ENCODE measurements at regions not wholly inside any gene's neighbourhood (a gene's known extent, or its start where the extent isn't known, plus 50 kb on each side); places are given as distances from the start of the nearest gene placed in this dataset.
"Not testable (repeated sequence)": the region's sequence is repeated elsewhere in the genome, so short reads cannot be mapped to it uniquely, and the experiment has no call there.

DNA sequence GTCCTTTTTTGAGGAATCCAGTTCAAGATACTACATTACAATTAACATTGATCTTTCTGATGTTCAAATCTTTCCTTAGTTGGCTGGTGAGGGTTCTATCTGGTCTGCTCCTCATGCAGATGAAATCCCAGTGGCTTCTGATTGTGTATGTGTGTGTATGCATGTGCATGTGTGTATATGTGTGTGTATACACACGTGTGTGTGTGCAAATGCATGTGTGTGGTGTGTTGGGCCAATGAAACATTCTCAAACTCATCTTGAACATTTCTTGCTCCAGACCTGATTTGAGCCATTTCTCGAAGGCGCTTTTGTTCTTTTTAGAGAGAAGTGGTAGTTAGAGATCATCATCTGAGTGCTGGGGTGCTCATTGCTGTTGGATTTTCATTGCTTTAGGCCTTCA lies 113.9 kb downstream of the GLRX3 start:
- H3K27ac Mint-ChIP-seq: no peak overlapping the region
- peaks cover 18% of the 10 kb centered on the region for H3K27me3 Mint-ChIP-seq
- CTCF ChIA-PET: no interaction called here
- H3K36me3 Mint-ChIP-seq: no peaks in the 10 kb centered on the region
- peaks cover 3% of the 10 kb centered on the region for H3K9me3 Mint-ChIP-seq
- no peak for DNase-seq
- H3K4me1 Mint-ChIP-seq: no peaks in the 10 kb centered on the region
- no peak overlapping the region for H3K4me3 Mint-ChIP-seq

DNA sequence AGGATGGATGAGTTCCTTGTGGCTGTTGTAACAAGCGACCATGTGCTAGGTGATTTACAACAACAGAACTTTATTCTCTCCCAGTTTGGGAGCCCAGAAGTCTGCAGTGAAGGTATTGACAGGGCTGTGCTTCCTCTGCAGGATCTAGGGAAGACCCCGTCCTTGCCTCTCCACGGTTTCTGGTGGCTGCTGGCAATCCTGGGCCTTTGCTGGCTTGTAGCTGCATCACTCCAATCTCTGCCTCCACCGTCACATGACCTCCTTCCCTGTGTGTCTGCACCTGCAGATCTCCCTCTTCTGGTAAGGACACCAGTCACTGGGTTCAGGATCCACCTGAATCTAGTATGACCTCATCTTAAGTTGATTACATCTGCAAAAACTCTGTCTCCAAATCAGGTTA lies 115.6 kb downstream of the GLRX3 start:
- CTCF ChIA-PET: no interaction called here
- H3K27me3 Mint-ChIP-seq: peaks cover 5% of the 10 kb centered on the region
- no peak overlapping the region for H3K27ac Mint-ChIP-seq
- no peak overlapping the region for H3K4me3 Mint-ChIP-seq
- DNase-seq: no peak
- no peaks in the 10 kb centered on the region for H3K9me3 Mint-ChIP-seq
- no peaks in the 10 kb centered on the region for H3K36me3 Mint-ChIP-seq
- H3K4me1 Mint-ChIP-seq: no peaks in the 10 kb centered on the region

DNA sequence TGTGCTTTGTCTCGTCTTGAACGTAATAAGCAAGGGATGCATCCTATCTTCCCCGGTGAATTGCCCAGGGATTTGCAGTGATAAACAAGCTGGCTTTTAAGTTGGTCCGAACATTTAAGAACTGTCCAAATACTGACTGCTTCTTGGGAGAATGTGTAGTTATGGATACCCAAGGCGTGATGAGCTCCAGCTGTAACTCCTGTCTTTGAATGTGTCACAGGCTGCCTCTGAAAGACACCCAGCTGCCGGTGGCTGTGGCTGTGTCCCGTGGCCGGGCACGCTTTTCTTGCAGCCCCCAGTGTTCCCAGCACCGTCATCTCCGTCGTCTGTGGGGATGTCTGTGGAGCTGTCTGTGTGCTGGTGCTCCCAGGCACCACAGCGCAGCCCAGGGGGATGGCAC lies 118.1 kb downstream of the GLRX3 start:
- no peak overlapping the region for H3K27ac Mint-ChIP-seq
- H3K36me3 Mint-ChIP-seq: no peaks in the 10 kb centered on the region
- peaks cover 5% of the 10 kb centered on the region for H3K27me3 Mint-ChIP-seq
- no peak for DNase-seq
- CTCF ChIA-PET: no interaction called here
- no peaks in the 10 kb centered on the region for H3K9me3 Mint-ChIP-seq
- H3K4me1 Mint-ChIP-seq: no peaks in the 10 kb centered on the region
- H3K4me3 Mint-ChIP-seq: no peak overlapping the region

DNA sequence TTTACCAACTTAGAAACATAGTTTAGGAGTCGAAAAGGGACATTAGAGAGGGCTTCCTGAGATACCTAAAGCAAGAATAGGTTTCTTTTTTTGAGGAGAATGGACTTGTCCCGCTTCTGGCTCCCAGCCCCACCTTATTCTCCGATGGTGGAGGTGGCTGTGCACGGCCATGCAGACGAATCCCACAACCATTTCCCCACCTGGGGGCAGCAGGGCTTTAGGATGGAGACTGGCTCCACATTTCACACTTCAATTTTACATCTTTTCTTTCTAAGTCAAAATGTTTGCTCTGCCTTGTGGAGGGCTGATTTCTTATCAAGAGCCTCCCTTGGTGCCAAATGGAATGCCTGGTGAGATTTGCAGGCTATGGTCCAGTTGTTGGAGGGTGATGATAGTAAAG lies 118.5 kb downstream of the GLRX3 start:
- CTCF ChIA-PET: no interaction called here
- DNase-seq: peak; percentile 58
- Mint-ChIP-seq H3K9me3 (no peaks in the 10 kb centered on the region), H3K4me1 (no peaks in the 10 kb centered on the region), H3K27me3 (peaks cover 5% of the 10 kb centered on the region), H3K36me3 (no peaks in the 10 kb centered on the region), H3K27ac (no peak overlapping the region), H3K4me3 (no peak overlapping the region)

DNA sequence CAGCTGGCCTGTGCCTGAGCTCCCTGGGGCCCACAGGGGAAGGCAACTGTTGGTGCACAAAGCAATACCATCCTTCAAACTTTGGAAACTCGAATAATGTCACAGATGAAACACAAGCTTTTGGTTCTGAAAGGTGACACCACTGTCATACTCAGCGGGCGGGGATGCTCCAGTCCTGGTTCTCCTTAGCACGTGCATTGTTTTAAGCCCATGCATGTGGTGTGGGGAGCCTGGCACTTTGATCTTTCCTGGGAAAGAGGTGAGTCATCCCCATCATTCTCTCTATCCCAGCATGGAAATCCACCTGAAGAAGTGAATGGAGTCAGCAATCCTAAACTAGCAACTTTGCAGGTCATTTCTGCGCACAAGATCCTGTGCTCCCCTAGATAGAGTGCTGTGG lies 119.6 kb downstream of the GLRX3 start:
- no peaks in the 10 kb centered on the region for H3K4me1 Mint-ChIP-seq
- no peak for DNase-seq
- no peak overlapping the region for H3K27ac Mint-ChIP-seq
- CTCF ChIA-PET: no interaction called here
- no peaks in the 10 kb centered on the region for H3K36me3 Mint-ChIP-seq
- peaks cover 5% of the 10 kb centered on the region for H3K27me3 Mint-ChIP-seq
- no peak overlapping the region for H3K4me3 Mint-ChIP-seq
- H3K9me3 Mint-ChIP-seq: no peaks in the 10 kb centered on the region

DNA sequence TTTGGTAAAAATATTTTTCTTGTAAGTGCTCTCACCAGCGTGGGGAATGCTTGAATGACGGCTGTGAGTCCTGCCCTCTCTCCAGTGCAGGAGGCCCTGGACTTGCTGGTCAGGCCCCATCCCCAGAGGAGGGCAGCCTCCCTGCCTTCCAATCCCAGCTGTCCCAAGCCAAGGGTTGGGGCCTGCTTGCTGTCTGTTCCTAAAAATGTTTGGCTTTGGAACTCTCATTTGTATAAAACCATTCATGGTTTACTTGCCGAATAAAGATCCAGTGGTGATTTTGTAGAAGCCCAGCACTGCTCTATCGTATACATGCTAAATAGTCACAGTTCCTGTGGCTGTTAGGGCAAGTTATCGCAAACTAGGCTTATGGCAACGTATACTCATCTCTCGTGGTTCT lies 121.7 kb downstream of the GLRX3 start:
- no peak for DNase-seq
- H3K27me3 Mint-ChIP-seq: peaks cover 5% of the 10 kb centered on the region
- H3K4me3 Mint-ChIP-seq: no peak overlapping the region
- no peaks in the 10 kb centered on the region for H3K4me1 Mint-ChIP-seq
- no peak overlapping the region for H3K27ac Mint-ChIP-seq
- H3K36me3 Mint-ChIP-seq: no peaks in the 10 kb centered on the region
- CTCF ChIA-PET: no interaction called here
- H3K9me3 Mint-ChIP-seq: no peaks in the 10 kb centered on the region

DNA sequence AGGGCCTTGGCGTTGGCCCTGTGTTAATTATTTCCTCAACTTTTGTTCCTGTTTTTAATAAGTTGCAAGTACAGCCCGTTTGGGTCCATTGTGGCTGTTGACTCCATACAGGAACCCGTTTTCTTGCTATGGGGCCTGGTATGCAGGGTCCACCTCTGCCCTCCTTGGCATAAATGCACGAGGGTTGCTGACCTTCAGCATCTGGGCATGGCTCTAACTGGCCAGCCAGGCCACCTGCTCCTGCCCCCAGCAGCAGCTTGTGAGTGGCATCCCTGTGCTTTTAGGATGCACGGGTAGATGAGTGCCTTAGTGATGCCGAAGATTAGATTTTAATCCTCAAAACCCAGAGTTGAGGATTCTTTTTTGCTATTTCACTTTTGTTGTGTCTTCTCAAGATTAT lies 123.2 kb downstream of the GLRX3 start:
- DNase-seq: no peak
- CTCF ChIA-PET: no interaction called here
- no peak overlapping the region for H3K27ac Mint-ChIP-seq
- H3K4me1 Mint-ChIP-seq: no peaks in the 10 kb centered on the region
- no peak overlapping the region for H3K4me3 Mint-ChIP-seq
- H3K36me3 Mint-ChIP-seq: no peaks in the 10 kb centered on the region
- H3K9me3 Mint-ChIP-seq: peaks cover 3% of the 10 kb centered on the region
- H3K27me3 Mint-ChIP-seq: peaks cover 4% of the 10 kb centered on the region

DNA sequence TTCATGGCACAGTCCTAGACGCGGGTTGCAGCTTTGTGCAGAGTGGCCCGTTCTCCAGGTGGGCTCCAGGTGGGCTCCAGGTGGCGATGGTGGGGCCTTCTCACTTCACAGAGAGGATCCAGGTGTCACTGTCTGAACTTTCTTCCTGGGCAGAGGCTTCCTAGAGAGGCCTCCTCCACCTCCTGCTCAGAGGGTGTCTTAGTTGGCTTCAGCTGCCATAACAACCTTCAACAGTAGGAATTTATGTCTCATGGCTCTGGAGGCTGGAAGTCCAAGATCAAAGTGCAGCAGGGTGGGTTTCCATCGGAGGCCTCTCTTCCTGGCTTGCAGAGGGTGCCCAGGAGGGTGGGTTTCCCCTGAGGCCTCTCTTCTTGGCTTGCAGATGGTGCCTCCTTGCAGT lies 125.1 kb downstream of the GLRX3 start:
- Mint-ChIP-seq H3K4me1 (no peaks in the 10 kb centered on the region), H3K27me3 (no peaks in the 10 kb centered on the region), H3K27ac (no peak overlapping the region), H3K36me3 (no peaks in the 10 kb centered on the region), H3K4me3 (no peak overlapping the region), H3K9me3 (peaks cover 9% of the 10 kb centered on the region)
- DNase-seq: no peak
- CTCF ChIA-PET: no interaction called here

DNA sequence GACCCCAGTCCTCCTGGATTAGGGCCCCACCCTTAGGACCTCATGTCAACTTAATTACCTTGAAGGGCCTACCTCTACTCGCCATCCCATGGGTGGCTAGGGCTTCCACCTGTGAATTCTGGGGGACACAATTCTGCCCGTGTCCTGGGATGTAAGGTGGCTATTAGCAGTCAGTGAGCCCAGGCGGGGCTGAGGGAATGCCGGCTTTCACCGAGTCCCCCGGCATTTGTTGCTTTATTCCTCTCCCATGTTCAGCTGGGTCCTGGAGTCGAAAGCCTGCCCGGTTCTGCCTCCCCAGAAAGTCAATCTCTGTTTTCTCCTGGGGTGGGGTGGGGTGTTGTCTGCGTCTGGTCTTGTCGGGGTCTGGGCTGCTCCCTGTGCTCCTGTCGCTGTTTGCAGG lies 125.6 kb downstream of the GLRX3 start:
- H3K36me3 Mint-ChIP-seq: no peaks in the 10 kb centered on the region
- H3K4me1 Mint-ChIP-seq: no peaks in the 10 kb centered on the region
- CTCF ChIA-PET: no interaction called here
- no peak for DNase-seq
- H3K27me3 Mint-ChIP-seq: no peaks in the 10 kb centered on the region
- no peak overlapping the region for H3K27ac Mint-ChIP-seq
- peaks cover 9% of the 10 kb centered on the region for H3K9me3 Mint-ChIP-seq
- H3K4me3 Mint-ChIP-seq: no peak overlapping the region

DNA sequence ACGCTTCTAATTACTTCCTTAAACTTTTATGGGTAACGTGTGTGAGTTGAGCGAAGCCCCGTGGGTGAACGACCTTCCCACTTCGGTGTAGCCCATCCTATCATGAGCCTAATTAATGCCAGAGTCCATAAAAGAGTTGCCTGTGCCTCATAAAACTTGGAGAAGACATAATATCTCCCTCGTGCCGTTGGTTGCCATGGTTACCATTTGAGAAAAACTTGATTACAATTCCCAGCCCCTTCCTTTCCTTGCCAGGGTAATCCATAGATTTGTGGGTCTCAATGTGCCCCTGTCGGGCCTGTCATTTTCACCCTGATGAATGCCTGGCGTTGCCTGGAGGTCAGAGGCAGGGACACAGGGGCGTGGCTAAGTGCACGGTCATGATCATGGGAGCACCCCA lies 127.1 kb downstream of the GLRX3 start:
- no peak overlapping the region for H3K27ac Mint-ChIP-seq

DNA sequence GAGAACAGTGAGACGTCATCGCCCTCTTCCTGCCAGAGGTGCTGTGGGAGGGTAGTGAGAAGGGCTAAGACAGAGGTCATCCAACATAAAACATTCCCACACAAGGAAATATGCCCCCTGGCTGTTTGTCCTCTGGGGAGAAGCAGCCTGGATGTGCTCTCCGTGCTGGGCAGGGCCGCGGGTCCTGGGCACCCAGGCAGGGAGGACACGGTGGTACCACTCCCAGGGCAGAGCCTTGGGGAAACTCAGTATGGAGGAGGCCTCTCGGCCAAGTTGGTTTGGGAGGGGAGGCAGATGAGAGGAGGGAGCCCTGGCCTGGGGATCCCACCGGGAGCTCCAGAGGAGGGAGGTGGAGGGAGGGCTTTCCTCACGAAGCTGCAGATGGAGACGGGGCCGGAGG lies 129.4 kb downstream of the GLRX3 start:
- H3K9me3 Mint-ChIP-seq: peaks cover 14% of the 10 kb centered on the region
- H3K4me1 Mint-ChIP-seq: no peaks in the 10 kb centered on the region
- H3K36me3 Mint-ChIP-seq: no peaks in the 10 kb centered on the region
- CTCF ChIA-PET: no interaction called here
- no peak for DNase-seq
- H3K27ac Mint-ChIP-seq: no peak overlapping the region
- peaks cover 3% of the 10 kb centered on the region for H3K27me3 Mint-ChIP-seq
- no peak overlapping the region for H3K4me3 Mint-ChIP-seq

More for the DNA sequence above, 127.1 kb downstream of the GLRX3 start:
- CTCF ChIA-PET: no interaction called here
- H3K9me3 Mint-ChIP-seq: peaks cover 11% of the 10 kb centered on the region
- H3K36me3 Mint-ChIP-seq: no peaks in the 10 kb centered on the region
- no peaks in the 10 kb centered on the region for H3K4me1 Mint-ChIP-seq
- DNase-seq: no peak
- H3K4me3 Mint-ChIP-seq: no peak overlapping the region
- peaks cover 3% of the 10 kb centered on the region for H3K27me3 Mint-ChIP-seq

DNA sequence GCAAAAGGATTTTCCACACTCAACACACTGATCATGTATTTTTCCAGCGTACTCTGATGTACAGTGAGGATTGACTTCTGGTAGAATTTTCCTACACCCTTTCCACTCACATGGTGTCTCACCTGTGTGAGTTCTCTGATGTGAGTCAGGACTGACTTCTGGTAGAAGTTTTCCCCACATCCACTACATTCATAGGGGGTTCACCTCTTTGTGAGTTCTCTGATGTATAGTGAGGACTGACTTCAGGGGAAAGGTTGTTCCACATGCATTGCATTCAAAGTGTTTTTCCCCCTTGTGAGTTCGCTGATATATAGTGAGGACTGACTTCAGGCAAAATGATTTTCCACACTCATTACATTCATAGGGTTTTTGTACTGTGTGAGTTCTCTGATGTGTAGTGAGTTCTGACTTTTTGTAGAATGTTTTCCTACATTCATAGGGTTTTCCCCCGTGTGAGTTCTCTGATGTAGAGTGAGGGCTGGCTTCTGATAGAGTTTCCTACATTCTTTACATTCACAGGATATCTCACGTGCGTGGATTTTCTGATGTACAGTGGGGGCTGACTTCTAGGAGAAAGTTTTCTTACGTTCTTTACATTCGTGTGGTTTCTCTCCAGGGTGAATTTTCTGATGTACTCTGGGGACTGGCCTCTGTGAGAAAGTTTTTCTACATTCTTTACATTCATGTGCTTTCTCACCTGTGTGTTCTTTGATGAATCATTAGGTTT lies 146.5 kb downstream of the GLRX3 start:
- DNase-seq: no peak
- Mint-ChIP-seq H3K4me1 (no peaks in the 10 kb centered on the region), H3K4me3 (no peak overlapping the region), H3K9me3 (peaks cover 75% of the 10 kb centered on the region), H3K36me3 (peaks cover 4% of the 10 kb centered on the region), H3K27me3 (no peaks in the 10 kb centered on the region), H3K27ac (no peak overlapping the region)
- CTCF ChIA-PET: no interaction called here

DNA sequence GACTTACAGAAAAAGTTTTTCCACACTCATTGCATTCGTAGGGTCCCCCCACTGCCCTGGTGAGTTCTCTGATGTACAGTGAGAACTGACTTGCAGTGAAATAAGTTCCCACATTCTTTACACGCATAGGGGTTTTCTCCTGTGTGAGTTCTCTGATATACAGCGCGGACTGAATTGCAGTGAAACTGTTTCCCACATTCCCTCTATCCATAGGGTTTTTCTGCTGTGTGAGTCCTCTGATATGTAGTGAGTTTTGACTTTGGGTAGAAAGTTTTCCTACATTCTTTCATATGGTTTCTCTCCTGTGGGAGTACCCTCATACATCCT lies 147.0 kb downstream of the GLRX3 start:
- H3K27ac Mint-ChIP-seq: no peak overlapping the region
- H3K4me3 Mint-ChIP-seq: no peak overlapping the region
- H3K36me3 Mint-ChIP-seq: peaks cover 4% of the 10 kb centered on the region
- DNase-seq: no peak
- CTCF ChIA-PET: no interaction called here
- H3K27me3 Mint-ChIP-seq: no peaks in the 10 kb centered on the region
- peaks cover 74% of the 10 kb centered on the region for H3K9me3 Mint-ChIP-seq
- no peaks in the 10 kb centered on the region for H3K4me1 Mint-ChIP-seq

DNA sequence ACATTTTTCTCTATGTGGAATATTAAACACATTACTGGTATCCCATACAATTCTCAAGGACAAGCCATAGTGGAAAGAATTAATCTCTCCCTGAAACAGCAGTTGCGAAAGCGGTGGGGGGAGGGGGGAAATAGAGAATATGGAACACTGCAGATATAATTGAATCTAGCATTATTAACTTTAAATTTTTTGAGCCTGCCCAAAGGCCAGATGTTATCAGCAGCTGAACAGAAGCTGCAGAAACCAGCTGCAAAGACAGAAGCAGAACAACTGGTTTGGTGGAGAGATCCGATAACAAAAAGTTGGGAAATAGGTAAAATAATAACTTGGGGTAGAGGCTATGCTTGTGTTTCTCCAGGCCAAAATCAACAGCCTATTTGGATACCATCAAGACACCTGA lies 159.6 kb downstream of the GLRX3 start:
- H3K9me3 Mint-ChIP-seq: peaks cover 57% of the 10 kb centered on the region
- H3K36me3 Mint-ChIP-seq, DNase-seq, H3K27me3 Mint-ChIP-seq, H3K4me1 Mint-ChIP-seq, H3K4me3 Mint-ChIP-seq, H3K27ac Mint-ChIP-seq, CTCF ChIA-PET: not testable (repeated sequence)

DNA sequence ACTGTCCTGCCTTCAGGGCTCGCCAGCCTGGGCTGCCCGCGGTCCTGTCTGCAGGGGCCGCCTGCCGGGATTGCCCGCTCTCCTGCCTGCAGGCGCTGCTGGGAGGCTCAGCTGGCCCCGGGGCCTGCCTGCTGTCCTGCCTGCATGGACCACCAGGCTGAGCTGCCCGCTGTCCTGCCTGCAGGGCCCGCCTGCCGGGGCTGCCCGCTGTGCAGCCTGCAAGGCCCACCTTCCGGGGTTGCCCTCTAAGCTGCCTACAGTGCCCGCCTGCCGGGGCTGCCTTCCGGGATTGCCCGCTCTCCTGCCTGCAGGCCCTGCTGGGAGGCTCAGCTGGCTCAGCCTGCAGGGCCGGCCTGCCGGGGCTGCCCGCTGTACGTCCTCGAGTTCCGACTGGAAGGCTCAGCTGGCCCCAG lies 164.4 kb downstream of the GLRX3 start:
- DNase-seq: no peak
- peak overlapping the region; percentile 60 for H3K4me3 Mint-ChIP-seq
- CTCF ChIA-PET: no interaction called here
- peaks cover 5% of the 10 kb centered on the region for H3K36me3 Mint-ChIP-seq
- H3K9me3 Mint-ChIP-seq: peaks cover 48% of the 10 kb centered on the region
- H3K4me1 Mint-ChIP-seq: peaks cover 8% of the 10 kb centered on the region
- peak overlapping the region; percentile 71 for H3K27ac Mint-ChIP-seq
- no peaks in the 10 kb centered on the region for H3K27me3 Mint-ChIP-seq

Measured in activated naive CD4-positive, alpha-beta T cell treated with anti-CD3 and anti-CD28 coated beads, Interleukin-2, amount 10 ng/mL, durations not matched to agents 7 days and 5 days (primary cell).